ENCODE measurements at regions not wholly inside any gene's neighbourhood (a gene's known extent, or its start where the extent isn't known, plus 50 kb on each side); places are given as distances from the start of the nearest gene placed in this dataset.
A peak's percentile ranks its signal among the peaks of the same experiment; 100 is the strongest.

- DNase-seq = no peak
Observed at GRCh38 chr6:14807971-14808370, 437.9 kb upstream of the JARID2 start.

GRCh38 chr6:14810021-14810420 lies 435.8 kb upstream of the JARID2 start:
- DNase-seq = peak; percentile 9

- DNase-seq = no peak
Observed at GRCh38 chr6:14811775-14812428, 434.0 kb upstream of the JARID2 start.

GRCh38 chr6:14814016-14814415 lies 431.9 kb upstream of the JARID2 start:
- no peak for DNase-seq

- DNase-seq = no peak
Observed at GRCh38 chr6:14816116-14816859, 429.6 kb upstream of the JARID2 start.

GRCh38 chr6:14817074-14817473 lies 428.8 kb upstream of the JARID2 start:
- no peak for DNase-seq

- DNase-seq = no peak
Observed at GRCh38 chr6:14818422-14818884, 427.4 kb upstream of the JARID2 start.

- no peak for DNase-seq
Observed at GRCh38 chr6:14819001-14819400, 426.9 kb upstream of the JARID2 start.

GRCh38 chr6:14819840-14820420 lies 425.9 kb upstream of the JARID2 start:
- DNase-seq = no peak

GRCh38 chr6:14822012-14822553 lies 423.8 kb upstream of the JARID2 start:
- DNase-seq = no peak

GRCh38 chr6:14822679-14823078 lies 423.2 kb upstream of the JARID2 start:
- no peak for DNase-seq

GRCh38 chr6:14824060-14824459 lies 421.8 kb upstream of the JARID2 start:
- no peak for DNase-seq

GRCh38 chr6:14824484-14825275 lies 421.2 kb upstream of the JARID2 start:
- no peak for DNase-seq

GRCh38 chr6:14826456-14826855 lies 419.4 kb upstream of the JARID2 start:
- no peak for DNase-seq

GRCh38 chr6:14827354-14827753 lies 418.5 kb upstream of the JARID2 start:
- no peak for DNase-seq

- DNase-seq = no peak
Observed at GRCh38 chr6:14828201-14828611, 417.7 kb upstream of the JARID2 start.

GRCh38 chr6:14831070-14831469 lies 414.8 kb upstream of the JARID2 start:
- no peak for DNase-seq

- DNase-seq = no peak
Observed at GRCh38 chr6:14831937-14832336, 413.9 kb upstream of the JARID2 start.

GRCh38 chr6:14832427-14832826 lies 413.4 kb upstream of the JARID2 start:
- DNase-seq = no peak

GRCh38 chr6:14834851-14835530 lies 410.9 kb upstream of the JARID2 start:
- no peak for DNase-seq

- DNase-seq = no peak
Observed at GRCh38 chr6:14837435-14837834, 408.4 kb upstream of the JARID2 start.

GRCh38 chr6:14838133-14838583 lies 407.7 kb upstream of the JARID2 start:
- DNase-seq = no peak

Data from NCI-H2171 (cell line).